GM18519 (cell line): ENCODE measurements at regions not wholly inside any gene's neighbourhood (a gene's known extent, or its start where the extent isn't known, plus 50 kb on each side); places are given as distances from the start of the nearest gene placed in this dataset.

Source experiments
- ATAC-seq: cut with Tn5 transposase; IDR thresholded peaks from one replicate; pipeline ENCODE4 v1.9.1; 2021; ENCODE audit warnings: mild to moderate bottlenecking, moderate library complexity; ENCODE audit not compliant: unreplicated experiment, low FRiP score

DNA sequence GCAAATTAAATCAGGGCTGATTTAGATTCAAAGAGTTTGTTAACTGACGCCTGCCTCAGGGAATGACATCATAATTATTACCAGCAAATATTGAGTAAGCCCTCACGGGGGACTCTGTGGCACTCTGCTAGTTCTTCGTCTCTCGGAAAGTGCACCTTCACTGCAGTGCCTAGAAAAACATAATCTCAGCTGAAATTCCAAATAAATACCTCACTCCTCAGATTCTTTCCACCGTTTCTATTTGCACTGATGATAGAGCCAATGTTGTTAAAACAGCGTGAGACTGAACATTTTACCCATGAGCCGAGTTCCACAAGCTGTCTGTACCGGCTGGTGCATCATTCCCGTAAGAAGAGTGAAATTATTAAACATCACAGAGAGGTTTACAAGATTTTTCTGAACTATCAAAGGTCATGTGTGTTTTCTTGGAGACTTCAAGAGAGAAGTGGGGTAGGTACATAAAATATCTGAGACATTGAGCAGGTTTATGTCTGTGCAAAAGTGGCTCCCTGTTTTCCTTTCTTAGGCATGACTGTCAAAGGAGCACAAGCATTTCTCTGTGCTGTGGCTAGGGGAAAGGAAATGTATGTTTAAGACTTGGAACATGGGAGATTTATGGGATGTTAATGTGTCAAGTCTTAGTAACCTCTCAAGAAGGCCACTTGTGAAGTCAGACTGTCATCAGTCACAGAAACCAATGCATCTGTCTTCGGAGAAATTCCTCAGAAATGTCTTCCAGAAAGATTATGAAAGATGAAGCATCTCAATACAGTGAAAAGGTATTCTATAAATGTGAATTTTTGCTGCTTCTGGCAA, 119.6 kb downstream of the CBLL2 start:
- ATAC-seq, result no peak

DNA sequence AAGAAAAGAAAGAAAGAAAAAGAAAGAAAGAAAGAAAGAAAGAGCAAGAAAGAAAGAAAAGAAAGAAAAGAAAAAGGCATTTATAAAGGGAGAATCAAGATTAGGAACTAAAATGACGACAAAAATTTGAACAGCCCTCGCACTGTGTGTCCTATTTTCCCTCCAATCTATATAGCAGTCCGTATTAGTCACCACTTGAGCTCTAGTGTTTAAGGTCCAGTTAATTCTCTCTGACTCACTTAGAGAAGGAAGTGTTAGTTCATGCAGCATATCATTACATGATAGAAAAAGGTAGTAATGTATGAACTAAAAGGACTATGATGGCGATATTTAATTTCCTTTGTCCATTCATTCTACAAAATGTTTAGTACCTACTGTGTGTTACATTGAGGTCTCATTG, 122.7 kb downstream of the CBLL2 start:
- no peak for ATAC-seq

DNA sequence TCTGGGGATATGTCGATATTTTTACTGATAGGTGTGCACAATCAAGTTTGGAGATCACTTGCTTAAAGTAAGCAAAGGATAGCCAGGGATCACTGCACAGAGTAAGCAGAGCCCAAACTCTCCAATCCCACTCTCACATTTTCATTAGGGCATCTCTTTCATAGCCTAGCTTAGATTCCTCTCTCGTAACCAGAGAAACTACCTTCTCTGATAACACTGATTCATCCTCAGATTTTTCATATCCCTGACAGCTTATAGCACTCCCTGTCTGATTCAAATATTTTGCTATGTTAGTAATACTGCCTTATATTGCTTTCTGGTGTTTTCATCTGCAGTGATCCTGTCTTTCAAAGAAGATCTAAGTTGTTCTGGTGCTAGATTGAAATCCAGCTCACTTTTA, 123.7 kb downstream of the CBLL2 start:
- ATAC-seq, result no peak

GRCh38 chrX:22397566-22397965, 124.9 kb downstream of the CBLL2 start:
- no peak for ATAC-seq

GRCh38 chrX:22399437-22400192, 126.9 kb downstream of the CBLL2 start:
- no peak for ATAC-seq

GRCh38 chrX:22404297-22404696, 131.6 kb downstream of the CBLL2 start:
- no peak for ATAC-seq

- ATAC-seq, result no peak
Measured at GRCh38 chrX:22406201-22406737, 133.6 kb downstream of the CBLL2 start.

- ATAC-seq, result no peak
Measured at GRCh38 chrX:22409418-22409817, 136.7 kb downstream of the CBLL2 start.

DNA sequence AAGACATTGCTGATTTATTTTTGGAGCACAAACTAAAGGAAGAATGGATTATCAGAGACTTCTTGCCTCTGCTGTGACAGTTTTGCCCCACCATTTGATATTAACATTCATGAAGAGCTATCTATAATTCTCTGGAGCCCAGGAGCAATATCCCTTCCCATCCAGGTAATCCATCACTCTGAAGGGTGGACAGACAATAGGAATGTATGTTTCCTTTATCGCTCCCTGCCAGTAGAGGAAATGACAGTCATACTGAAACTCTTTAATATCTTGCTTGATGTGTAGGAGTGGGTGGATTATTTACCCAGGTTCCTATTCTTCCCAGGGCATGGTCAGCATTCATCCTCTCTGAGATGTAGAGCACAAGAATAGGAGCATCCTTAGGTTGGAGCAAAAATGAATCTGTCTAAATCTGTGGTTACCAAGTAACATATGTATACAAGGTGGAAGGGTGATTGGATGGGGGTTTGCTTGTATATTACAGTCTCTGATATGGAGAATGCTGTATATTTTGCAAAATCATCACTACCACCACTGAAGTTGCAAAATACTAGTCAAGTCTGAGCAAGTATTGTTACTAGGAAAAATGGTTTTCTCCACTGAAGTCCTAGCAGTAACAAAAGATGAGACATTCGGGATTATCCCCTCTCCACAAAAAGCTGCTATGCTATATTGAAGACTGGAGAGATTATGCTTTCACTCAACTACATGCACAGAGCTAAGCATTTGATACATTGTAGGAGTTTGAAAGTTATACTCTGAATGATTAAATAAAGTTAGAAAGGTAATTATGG, 151.6 kb downstream of the CBLL2 start:
- no peak for ATAC-seq

- no peak for ATAC-seq
Measured at GRCh38 chrX:22424919-22425318, 152.2 kb downstream of the CBLL2 start.

GRCh38 chrX:22429704-22430103, 157.0 kb downstream of the CBLL2 start:
- ATAC-seq, result no peak

DNA sequence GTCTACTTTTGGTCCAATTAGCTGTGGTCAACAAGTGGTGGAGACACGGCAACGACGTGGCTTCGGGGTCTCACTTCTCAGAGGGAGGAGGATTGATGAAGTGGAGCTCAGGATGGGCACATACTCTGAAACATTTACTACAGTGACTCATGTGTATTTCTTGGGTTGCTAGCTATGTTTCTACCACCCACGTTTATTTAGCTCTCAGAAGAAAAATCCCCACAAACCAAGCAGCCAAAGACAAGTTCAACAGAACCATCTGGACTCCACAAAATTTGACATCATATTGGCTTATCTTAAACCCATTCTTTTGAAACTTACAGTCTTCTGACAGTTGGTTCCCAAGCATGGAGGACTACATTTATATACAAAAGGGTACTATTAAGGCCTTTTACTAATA, 158.0 kb downstream of the CBLL2 start:
- no peak for ATAC-seq

DNA sequence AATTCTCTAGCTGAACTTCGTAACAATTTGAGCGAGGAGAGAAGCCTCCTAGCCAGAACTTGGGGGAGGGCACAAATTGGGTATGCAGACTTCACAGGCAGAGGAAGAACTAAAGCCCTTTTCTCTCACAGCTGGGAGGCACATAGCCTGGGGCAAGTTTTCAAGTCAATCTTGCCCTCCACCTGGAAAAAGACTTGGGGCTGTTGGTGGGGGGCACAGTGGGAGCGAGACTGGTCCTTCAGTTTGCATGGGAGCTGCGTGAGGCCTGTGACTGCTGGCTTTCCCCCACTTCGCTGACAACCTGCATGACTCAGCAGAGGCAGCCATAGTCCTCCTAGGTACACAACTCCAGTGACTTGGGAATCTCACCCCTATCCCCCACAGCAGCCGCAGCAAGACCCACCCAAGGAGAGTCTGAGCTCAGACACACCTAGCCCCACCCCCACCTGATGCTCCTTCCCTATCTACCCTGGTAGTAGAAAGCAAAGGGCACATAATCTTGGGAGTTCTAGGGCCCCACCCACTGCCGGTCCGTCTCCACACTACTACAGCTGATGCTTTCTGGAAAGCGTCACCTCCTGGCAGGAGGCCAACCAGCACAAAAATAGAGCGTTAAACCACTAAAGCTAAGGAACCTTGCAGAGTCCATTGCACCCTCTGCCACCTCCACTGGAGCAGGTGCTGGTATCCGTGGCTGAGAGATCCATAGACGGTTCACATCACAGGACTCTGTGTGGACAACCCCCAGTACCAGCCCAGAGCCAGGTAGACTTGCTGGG, 160.8 kb downstream of the CBLL2 start:
- no peak for ATAC-seq

- no peak for ATAC-seq
Measured at GRCh38 chrX:22445880-22446279, 173.2 kb downstream of the CBLL2 start.

GRCh38 chrX:22462959-22463358, 190.2 kb downstream of the CBLL2 start:
- ATAC-seq, result no peak

DNA sequence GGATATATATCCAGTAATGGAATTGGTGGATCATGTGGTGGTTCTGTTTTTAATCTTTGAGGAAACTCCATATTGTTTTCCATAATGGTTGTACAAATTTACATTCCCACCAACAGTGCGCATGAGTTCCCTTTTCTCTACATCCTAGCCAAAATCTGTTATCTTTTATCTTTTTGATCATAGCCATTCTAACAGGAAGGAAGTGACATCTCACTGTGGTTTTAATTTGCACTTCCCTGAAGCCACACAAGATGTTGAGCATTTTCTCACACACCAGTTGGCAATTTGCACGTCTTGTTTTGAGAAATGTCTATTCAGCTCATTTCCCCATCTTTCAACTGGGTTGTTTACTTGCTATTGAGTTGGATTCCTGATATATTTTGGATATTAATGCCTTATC, 194.9 kb downstream of the CBLL2 start:
- no peak for ATAC-seq

DNA sequence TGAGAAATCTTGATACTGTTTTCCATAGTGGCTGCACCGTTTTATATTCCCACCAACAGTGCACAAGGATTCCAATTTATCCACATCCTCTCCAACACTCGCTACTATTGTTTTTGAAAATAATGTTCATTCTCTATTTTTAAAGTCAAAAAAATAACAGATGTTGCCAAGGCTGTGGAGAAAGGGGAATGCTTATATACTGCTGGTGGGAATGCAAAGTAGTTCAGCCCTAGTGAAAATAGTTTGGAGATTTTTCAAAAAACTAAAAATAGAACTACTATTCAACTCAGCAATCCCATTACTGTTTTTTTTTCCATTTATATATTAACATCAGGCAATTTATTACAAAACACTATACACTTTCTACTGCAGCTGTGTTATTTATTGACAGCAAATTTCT, 208.7 kb downstream of the CBLL2 start:
- no peak for ATAC-seq

DNA sequence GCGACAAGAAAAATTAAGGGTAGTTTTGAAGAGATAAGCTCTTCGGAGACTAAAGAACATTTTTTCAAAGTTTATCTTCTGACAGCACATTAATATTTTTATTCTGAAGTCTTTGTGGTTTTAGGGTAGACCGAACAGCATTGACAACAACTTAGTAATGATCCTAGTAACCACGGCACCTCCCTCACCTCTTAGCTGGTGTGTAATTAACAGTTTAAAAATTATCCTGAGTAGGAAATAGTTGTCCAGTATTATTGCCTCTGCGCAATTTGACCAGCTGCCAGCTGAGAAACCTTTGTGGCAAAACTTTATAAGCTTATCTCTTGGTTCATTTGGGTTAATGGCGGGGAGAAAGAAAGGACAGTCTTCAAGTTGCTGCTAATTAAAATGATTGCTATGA, 213.6 kb downstream of the CBLL2 start:
- ATAC-seq, result no peak

- no peak for ATAC-seq
Measured at GRCh38 chrX:22516893-22517292, 244.2 kb downstream of the CBLL2 start.

DNA sequence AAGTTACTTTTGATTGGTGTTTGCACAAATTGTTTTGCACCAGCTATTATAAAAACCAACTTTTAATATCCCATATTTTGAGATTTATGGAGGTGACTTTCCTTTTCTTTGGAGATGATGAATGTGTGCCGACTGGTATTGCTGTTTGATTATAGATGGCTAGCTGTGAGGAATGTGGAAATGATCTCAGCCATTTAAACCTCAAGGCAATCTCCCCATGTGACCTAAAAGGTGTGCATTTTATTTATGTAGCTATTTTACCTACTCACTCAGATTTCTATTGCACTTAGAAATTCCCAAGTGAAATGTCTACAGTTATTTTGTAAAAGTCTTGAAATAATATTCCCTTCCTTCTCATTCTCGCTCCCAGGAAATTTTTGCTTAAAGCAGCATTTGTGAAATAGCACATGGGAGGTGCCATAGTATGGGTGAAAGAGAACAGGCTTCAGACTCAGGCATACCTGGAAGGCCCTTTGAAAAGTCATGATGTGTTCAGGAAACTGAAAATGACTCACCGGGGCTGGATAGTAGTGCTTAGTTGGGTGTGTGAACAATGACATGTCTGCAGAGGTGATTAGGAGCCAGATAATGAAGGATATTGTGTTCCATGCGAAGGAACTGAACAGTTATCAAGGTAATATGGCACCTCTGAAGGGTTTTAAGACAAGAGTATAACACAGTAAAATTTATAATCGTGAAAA, 247.6 kb downstream of the CBLL2 start:
- no peak for ATAC-seq
